Neural cell (in vitro differentiated cells): ENCODE measurements at regions not wholly inside any gene's neighbourhood (a gene's known extent, or its start where the extent isn't known, plus 50 kb on each side); places are given as distances from the start of the nearest gene placed in this dataset.

Experiments used
- H2AFZ ChIP-seq: fragments of 200-600, 300-800 bp; sonication (generic), shearing (Covaris generic); 2 replicates; pipeline ENCODE4 v1.6.0; 2014; ENCODE audit warnings: low read depth, mild to moderate bottlenecking, antibody characterized with exemption, low read length, moderate library complexity
- H3F3A ChIP-seq: fragments of 200-600 bp; shearing (Covaris generic); 2 replicates; pipeline ENCODE4 v1.6.1; 2016; ENCODE audit warnings: mild to moderate bottlenecking, moderate library complexity, mixed read lengths, antibody characterized with exemption, low read length; ENCODE audit not compliant: insufficient read depth, poor library complexity, severe bottlenecking
- H3K27ac ChIP-seq: fragments of 200-600, 300-800 bp; sonication (generic), shearing (Covaris generic); 2 replicates; pipeline ENCODE4 v1.5.1; 2014; ENCODE audit warnings: mild to moderate bottlenecking, low read length, moderate library complexity
- H3K27me3 ChIP-seq: fragments of 300-800, 200-600 bp; sonication (generic), shearing (Covaris generic); 2 replicates; pipeline ENCODE4 v1.6.0; 2014; ENCODE audit warnings: mild to moderate bottlenecking, low read depth, low read length, moderate library complexity; ENCODE audit not compliant: insufficient read depth
- H3K36me3 ChIP-seq: fragments of 300-800, 200-600 bp; sonication (generic), shearing (Covaris generic); 2 replicates; pipeline ENCODE4 v1.5.1; 2014; ENCODE audit warnings: mild to moderate bottlenecking, antibody characterized with exemption, low read length, moderate library complexity; ENCODE audit not compliant: insufficient read depth
- H3K4me2 ChIP-seq: fragments of 300-800, 200-600 bp; sonication (generic), shearing (Covaris generic); 2 replicates; pipeline ENCODE4 v1.6.0; 2014; ENCODE audit warnings: mild to moderate bottlenecking, low read length
- H3K4me3 ChIP-seq: fragments of 300-800, 200-600 bp; sonication (generic), shearing (Covaris generic); 2 replicates; pipeline ENCODE4 v1.5.1; 2014; ENCODE audit warnings: mild to moderate bottlenecking, low read length, moderate library complexity
- H3K79me2 ChIP-seq: fragments of 200-600 bp; shearing (Covaris generic); replicated peaks from 2 replicates; pipeline ENCODE4 v1.6.0; 2014; ENCODE audit warnings: mild to moderate bottlenecking, low read length, moderate library complexity; ENCODE audit not compliant: insufficient read depth
- H3K9ac ChIP-seq: fragments of 300-800, 200-600 bp; sonication (generic), shearing (Covaris generic); 2 replicates; pipeline ENCODE4 v1.6.1; 2016; ENCODE audit warnings: mild to moderate bottlenecking, low read length, mixed read lengths
- H3K9me2 ChIP-seq: fragments of 200-600 bp; shearing (Covaris generic); 2 replicates; pipeline ENCODE4 v1.6.1; 2016; ENCODE audit warnings: mild to moderate bottlenecking, low read length, mixed read lengths; ENCODE audit not compliant: insufficient read depth
- H3K9me3 ChIP-seq: fragments of 200-600, 300-800 bp; sonication (generic), shearing (Covaris generic); 2 replicates; pipeline ENCODE4 v1.6.1; 2016; ENCODE audit warnings: mild to moderate bottlenecking, mixed run types, low read length, moderate library complexity, mixed read lengths
- H4K20me1 ChIP-seq: fragments of 200-600 bp; shearing (Covaris generic); 2 replicates; pipeline ENCODE4 v1.6.1; 2016; ENCODE audit warnings: mild to moderate bottlenecking, mixed run types; ENCODE audit not compliant: insufficient read depth
- CTCF ChIP-seq: fragments of 450-650 bp; IDR thresholded peaks from 2 replicates; pipeline ENCODE4 v1.5.1; 2014; ENCODE audit warnings: antibody characterized with exemption, mild to moderate bottlenecking, moderate library complexity; ENCODE audit not compliant: poor library complexity, severe bottlenecking
- EP300 ChIP-seq: fragments of 450-650 bp; conservative IDR thresholded peaks from 2 replicates; pipeline ENCODE4 v1.6.1; 2014; ENCODE audit warnings: antibody characterized with exemption, mild to moderate bottlenecking, moderate library complexity; ENCODE audit not compliant: poor library complexity, severe bottlenecking
- EZH2 ChIP-seq: fragments of 200-600, 300-800 bp; shearing (Covaris generic), sonication (generic); IDR thresholded peaks from 2 replicates; pipeline ENCODE4 v1.6.1; 2014; ENCODE audit warnings: antibody characterized with exemption, low read length, borderline replicate concordance, mild to moderate bottlenecking; ENCODE audit not compliant: insufficient read depth, poor library complexity, severe bottlenecking
- MXI1 ChIP-seq: fragments of 450-650 bp; conservative IDR thresholded peaks from 2 replicates; pipeline ENCODE4 v1.6.1; 2014; ENCODE audit warnings: antibody characterized with exemption, mild to moderate bottlenecking; ENCODE audit not compliant: poor library complexity, severe bottlenecking
- POLR2AphosphoS5 ChIP-seq: IDR thresholded peaks from 2 replicates; pipeline ENCODE4 v1.6.1; 2012
- RAD21 ChIP-seq: fragments of 450-650 bp; conservative IDR thresholded peaks from 2 replicates; pipeline ENCODE4 v1.6.1; 2014; ENCODE audit warnings: antibody characterized with exemption, mild to moderate bottlenecking, moderate library complexity
- REST ChIP-seq: IDR thresholded peaks from 2 replicates; pipeline ENCODE4 v1.6.1; 2012; ENCODE audit warnings: borderline replicate concordance
- SMC3 ChIP-seq: fragments of 450-650 bp; conservative IDR thresholded peaks from 2 replicates; pipeline ENCODE4 v1.6.1; 2014; ENCODE audit warnings: antibody characterized with exemption, mild to moderate bottlenecking, moderate library complexity; ENCODE audit not compliant: poor library complexity
- TAF1 ChIP-seq: IDR thresholded peaks from 2 replicates; pipeline ENCODE4 v1.6.1; 2012; ENCODE audit warnings: low read depth

GRCh38 chr16:65746941-65747340, 619.5 kb upstream of the CDH5 start:
- Histone ChIP-seq H2AFZ (no peak overlapping the region), H3K27me3 (peaks cover 10% of the 10 kb centered on the region), H3K9ac (no peak overlapping the region), H3K79me2 (no peaks in the 10 kb centered on the region), H3K9me2 (no peaks in the 10 kb centered on the region), H3K36me3 (no peaks in the 10 kb centered on the region), H3K9me3 (no peaks in the 10 kb centered on the region), H3K4me3 (no peak overlapping the region), H4K20me1 (no peaks in the 10 kb centered on the region), H3K4me2 (no peak overlapping the region), H3F3A (no peaks in the 10 kb centered on the region), H3K27ac (no peak overlapping the region)
- TF ChIP-seq CTCF (no peak), POLR2AphosphoS5 (no peak), SMC3 (no peak), REST (no peak), TAF1 (no peak), RAD21 (no peak), EP300 (no peak), MXI1 (no peak), EZH2 (no peak)

GRCh38 chr16:65745201-65745708, 621.2 kb upstream of the CDH5 start:
- Histone ChIP-seq H2AFZ (no peak overlapping the region), H3K4me2 (no peak overlapping the region), H3F3A (no peaks in the 10 kb centered on the region), H3K9ac (no peak overlapping the region), H3K27ac (no peak overlapping the region), H3K36me3 (no peaks in the 10 kb centered on the region), H4K20me1 (no peaks in the 10 kb centered on the region), H3K4me3 (no peak overlapping the region), H3K9me2 (no peaks in the 10 kb centered on the region), H3K27me3 (no peaks in the 10 kb centered on the region), H3K9me3 (no peaks in the 10 kb centered on the region), H3K79me2 (no peaks in the 10 kb centered on the region)
- TF ChIP-seq EZH2 (no peak), EP300 (no peak), REST (no peak), MXI1 (no peak), RAD21 (no peak), POLR2AphosphoS5 (no peak), TAF1 (no peak), SMC3 (no peak), CTCF (no peak)
